ENCODE measurements at regions not wholly inside any gene's neighbourhood (a gene's known extent, or its start where the extent isn't known, plus 50 kb on each side); places are given as distances from the start of the nearest gene placed in this dataset.

DNA sequence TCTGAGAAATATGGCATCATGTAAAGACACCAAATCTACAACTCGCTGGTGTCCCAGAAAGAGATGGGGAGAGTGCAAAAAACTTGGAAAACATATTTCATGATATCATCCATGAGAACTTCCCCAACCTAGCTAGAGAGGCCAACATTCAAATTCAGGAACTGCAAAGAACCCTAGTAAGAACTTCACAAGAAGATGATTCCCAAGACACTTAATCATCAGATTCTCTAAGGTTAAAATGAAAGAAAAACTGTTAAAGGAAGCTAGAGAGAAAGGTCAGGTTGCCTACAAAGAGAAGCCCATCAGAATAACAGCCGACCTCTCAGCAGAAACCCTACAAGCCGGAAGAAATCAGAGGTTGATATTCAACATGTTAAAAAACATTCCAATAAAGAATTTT is 95.5 kb upstream of the PRLR start:
- no peak overlapping the region for H3K4me3 ChIP-seq (ENCODE audit: control insufficient read depth, low read depth, low read length)
- TF ChIP-seq CTCF (IDR thresholded peaks at IDR 0.05; ENCODE audit: control insufficient read depth, insufficient read depth, low read depth, low read length, missing control alignments), result no peak
- DNase-seq (ENCODE audit: low read depth), result no peak

GRCh38 chr5:35324679-35325078 is 94.4 kb upstream of the PRLR start:
- no peak for DNase-seq (ENCODE audit: low read depth)
- no peak for TF ChIP-seq CTCF (IDR thresholded peaks at IDR 0.05; ENCODE audit: control insufficient read depth, insufficient read depth, low read depth, low read length, missing control alignments)
- H3K4me3 ChIP-seq (ENCODE audit: control insufficient read depth, low read depth, low read length), result no peak overlapping the region

- H3K4me3 ChIP-seq (ENCODE audit: control insufficient read depth, low read depth, low read length), result no peak overlapping the region
- TF ChIP-seq CTCF (IDR thresholded peaks at IDR 0.05; ENCODE audit: control insufficient read depth, insufficient read depth, low read depth, low read length, missing control alignments), result no peak
- no peak for DNase-seq (ENCODE audit: low read depth)
Measured at GRCh38 chr5:35324201-35324600, 93.9 kb upstream of the PRLR start.

- DNase-seq (ENCODE audit: low read depth), result no peak
- H3K4me3 ChIP-seq (ENCODE audit: control insufficient read depth, low read depth, low read length), result no peak overlapping the region
- no peak for TF ChIP-seq CTCF (IDR thresholded peaks at IDR 0.05; ENCODE audit: control insufficient read depth, insufficient read depth, low read depth, low read length, missing control alignments)
Measured at GRCh38 chr5:35320029-35320428, 89.7 kb upstream of the PRLR start.

- H3K4me3 ChIP-seq (ENCODE audit: control insufficient read depth, low read depth, low read length), result no peak overlapping the region
- no peak for DNase-seq (ENCODE audit: low read depth)
- no peak for TF ChIP-seq CTCF (IDR thresholded peaks at IDR 0.05; ENCODE audit: control insufficient read depth, insufficient read depth, low read depth, low read length, missing control alignments)
Measured at GRCh38 chr5:35319333-35320002, 89.2 kb upstream of the PRLR start.

- no peak for DNase-seq (ENCODE audit: low read depth)
- TF ChIP-seq CTCF (IDR thresholded peaks at IDR 0.05; ENCODE audit: control insufficient read depth, insufficient read depth, low read depth, low read length, missing control alignments), result no peak
- H3K4me3 ChIP-seq (ENCODE audit: control insufficient read depth, low read depth, low read length), result no peak overlapping the region
Measured at GRCh38 chr5:35317586-35317985, 87.3 kb upstream of the PRLR start.
